Stomach (tissue), 8 donors: ENCODE measurements at regions not wholly inside any gene's neighbourhood (a gene's known extent, or its start where the extent isn't known, plus 50 kb on each side); places are given as distances from the start of the nearest gene placed in this dataset.

Source experiments
- DNase-seq, 2 donors: peaks; one replicate each; pipeline versions ENCODE4 v3.0.0 to v3.0.0-alpha.2; 2013 to 2019
- H3K27ac ChIP-seq, 5 donors: fragments of 200-600 bp in 4 of 5; sonication (generic) in 4 of 5; one replicate each; pipeline ENCODE4 v1.5.1; 2013 to 2019; ENCODE audit warnings: mild to moderate bottlenecking in 1 of 5, moderate library complexity in 1 of 5
- H3K27me3 ChIP-seq, 3 donors: fragments of 200-600 bp; sonication (generic); one replicate each; pipeline ENCODE4 v1.5.1; 2017 to 2019; ENCODE audit warnings: mixed run types in 1 of 3
- H3K36me3 ChIP-seq, 4 donors: fragments of 200-600 bp; sonication (generic); 1 replicate in 3 of 4; 2 replicates in 1 of 4; pipeline ENCODE4 v1.5.1; 2016 to 2019
- H3K4me1 ChIP-seq, 4 donors: fragments of 200-600 bp; sonication (generic); one replicate each; pipeline ENCODE4 v1.5.1; 2016 to 2019
- H3K4me3 ChIP-seq, 4 donors: fragments of 200-600 bp; sonication (generic) in 3 of 4; one replicate each; pipeline ENCODE4 v1.5.1; 2016 to 2019; ENCODE audit warnings: mild to moderate bottlenecking in 1 of 4
- H3K9me3 ChIP-seq, 4 donors: fragments of 200-600 bp; sonication (generic); one replicate each; pipeline ENCODE4 v1.5.1; 2016 to 2019
- EP300 ChIP-seq: sonication (generic); formaldehyde crosslinking; IDR thresholded peaks from one replicate; pipeline ENCODE4 v1.6.1; 2017; ENCODE audit warnings: antibody characterized with exemption
- POLR2A ChIP-seq, 4 donors: fragments of 450-650 bp; IDR thresholded peaks; one replicate each; pipeline ENCODE4 v1.6.1; 2016; ENCODE audit warnings: antibody characterized with exemption in 4 of 4, control low read depth in 2 of 4, mild to moderate bottlenecking in 1 of 4, moderate library complexity in 1 of 4
- POLR2AphosphoS5 ChIP-seq, 3 donors: sonication (generic); formaldehyde crosslinking; IDR thresholded peaks; one replicate each; pipeline ENCODE4 v1.6.1; 2016; ENCODE audit warnings: antibody characterized with exemption in 3 of 3
- WGBS, 5 donors: extraction: QIAGEN DNeasy Blood & Tissue Kit in 3 of 5; methylation state at CpG; one replicate each; pipeline versions ENCODE4 v1.1.5 to v1.1.7; 2013 to 2018; 5-methylcytosine and 5-hydroxymethylcytosine counted together
- intact Hi-C: fragments of 100-400 bp; cut with DNase I; formaldehyde crosslinking; loops from one replicate; pipeline ENCODE4 v1.15.1; 2023; ENCODE audit warnings: low total_unique reads
- TF ChIP-seq, protein P1 (sequence below), 7 experiments: fragments of 450-650 bp in 4 of 7; fragments of 200-600 bp in 3 of 7; sonication (generic) in 3 of 7; IDR thresholded peaks; one replicate each; pipeline ENCODE4 v1.5.1; 2016 to 2019; ENCODE audit warnings: antibody characterized with exemption in 7 of 7, control low read depth in 2 of 7, mild to moderate bottlenecking in 1 of 7
- donor health status: healthy with polysubstance abuse.
- donor health status: Bipolar disorder and iron deficiency.
- donor health status: healthy.

DNA sequence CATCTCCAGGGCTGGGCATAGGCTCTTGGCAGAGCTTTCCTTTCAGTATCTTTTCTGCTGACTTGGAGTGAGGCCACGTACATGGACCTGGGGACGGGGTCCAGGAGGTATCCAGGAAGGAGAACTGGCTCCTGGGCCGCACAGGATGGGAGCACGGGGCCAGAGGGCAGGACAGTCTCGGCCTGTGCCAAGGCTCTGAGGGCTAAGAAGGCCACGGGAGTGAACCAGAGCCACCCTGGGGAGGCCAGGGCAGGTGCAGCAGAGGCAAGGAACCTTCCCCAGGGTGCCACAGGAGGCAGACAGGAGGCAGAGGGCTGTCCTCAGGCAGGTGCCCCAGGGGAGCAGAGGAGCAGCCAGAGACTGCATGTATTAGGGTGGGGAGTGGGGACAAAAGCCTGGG is 50.3 kb downstream of the PLXNA1 start:
- H3K27ac ChIP-seq: no peak overlapping the region
- peaks cover 7 to 23% (median 16%) of the 10 kb centered on the region in 4 donors for H3K4me1 ChIP-seq
- DNase-seq: no peak
- H3K27me3 ChIP-seq: peaks cover 0 to 2% (median 0%) of the 10 kb centered on the region in 3 donors
- TF ChIP-seq POLR2AphosphoS5 (IDR thresholded peaks at IDR 0.05) (no peak), EP300 (no peak), POLR2A (IDR thresholded peaks at IDR 0.05) (no peak)
- TF ChIP-seq, protein P1, sequence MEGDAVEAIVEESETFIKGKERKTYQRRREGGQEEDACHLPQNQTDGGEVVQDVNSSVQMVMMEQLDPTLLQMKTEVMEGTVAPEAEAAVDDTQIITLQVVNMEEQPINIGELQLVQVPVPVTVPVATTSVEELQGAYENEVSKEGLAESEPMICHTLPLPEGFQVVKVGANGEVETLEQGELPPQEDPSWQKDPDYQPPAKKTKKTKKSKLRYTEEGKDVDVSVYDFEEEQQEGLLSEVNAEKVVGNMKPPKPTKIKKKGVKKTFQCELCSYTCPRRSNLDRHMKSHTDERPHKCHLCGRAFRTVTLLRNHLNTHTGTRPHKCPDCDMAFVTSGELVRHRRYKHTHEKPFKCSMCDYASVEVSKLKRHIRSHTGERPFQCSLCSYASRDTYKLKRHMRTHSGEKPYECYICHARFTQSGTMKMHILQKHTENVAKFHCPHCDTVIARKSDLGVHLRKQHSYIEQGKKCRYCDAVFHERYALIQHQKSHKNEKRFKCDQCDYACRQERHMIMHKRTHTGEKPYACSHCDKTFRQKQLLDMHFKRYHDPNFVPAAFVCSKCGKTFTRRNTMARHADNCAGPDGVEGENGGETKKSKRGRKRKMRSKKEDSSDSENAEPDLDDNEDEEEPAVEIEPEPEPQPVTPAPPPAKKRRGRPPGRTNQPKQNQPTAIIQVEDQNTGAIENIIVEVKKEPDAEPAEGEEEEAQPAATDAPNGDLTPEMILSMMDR (IDR thresholded peaks at IDR 0.05): no peak
- 81 to 98% (median 83%) methylated on average over 5 to 6 of the region's 6 CpGs for WGBS, 5 donors
- H3K4me3 ChIP-seq: no peak overlapping the region
- H3K9me3 ChIP-seq: no peaks in the 10 kb centered on the region
- peaks cover 35 to 68% (median 66%) of the 10 kb centered on the region in 4 donors for H3K36me3 ChIP-seq
- intact Hi-C loops: no loop called here

- Histone ChIP-seq H3K27me3 (peaks cover 0 to 7% (median 0%) of the 10 kb centered on the region in 3 donors), H3K9me3 (no peaks in the 10 kb centered on the region), H3K4me1 (peaks cover 7 to 23% (median 16%) of the 10 kb centered on the region in 4 donors), H3K36me3 (peaks cover 34 to 61% (median 60%) of the 10 kb centered on the region in 4 donors), H3K27ac (no peak overlapping the region), H3K4me3 (no peak overlapping the region)
- TF ChIP-seq, protein P1 (IDR thresholded peaks at IDR 0.05): no peak
- no peak for TF ChIP-seq POLR2AphosphoS5 (IDR thresholded peaks at IDR 0.05)
- TF ChIP-seq POLR2A (IDR thresholded peaks at IDR 0.05): no peak
- no peak for TF ChIP-seq EP300
- intact Hi-C loops: no loop called here
- DNase-seq: no peak
- WGBS, 5 donors: 92 to 100% (median 93%) methylated on average over 1 to 20 of the region's 20 CpGs
These were observed 50.9 kb downstream of the PLXNA1 start for GRCh38 chr3:127033786-127034185.

- no peak for TF ChIP-seq EP300
- no peak for TF ChIP-seq POLR2AphosphoS5 (IDR thresholded peaks at IDR 0.05)
- TF ChIP-seq, protein P1 (IDR thresholded peaks at IDR 0.05): no peak
- no peak for TF ChIP-seq POLR2A (IDR thresholded peaks at IDR 0.05)
- Histone ChIP-seq H3K27ac (no peak overlapping the region), H3K36me3 (peaks cover 30 to 55% (median 54%) of the 10 kb centered on the region in 4 donors)
These were observed 51.5 kb downstream of the PLXNA1 start for GRCh38 chr3:127034195-127034989.

DNA sequence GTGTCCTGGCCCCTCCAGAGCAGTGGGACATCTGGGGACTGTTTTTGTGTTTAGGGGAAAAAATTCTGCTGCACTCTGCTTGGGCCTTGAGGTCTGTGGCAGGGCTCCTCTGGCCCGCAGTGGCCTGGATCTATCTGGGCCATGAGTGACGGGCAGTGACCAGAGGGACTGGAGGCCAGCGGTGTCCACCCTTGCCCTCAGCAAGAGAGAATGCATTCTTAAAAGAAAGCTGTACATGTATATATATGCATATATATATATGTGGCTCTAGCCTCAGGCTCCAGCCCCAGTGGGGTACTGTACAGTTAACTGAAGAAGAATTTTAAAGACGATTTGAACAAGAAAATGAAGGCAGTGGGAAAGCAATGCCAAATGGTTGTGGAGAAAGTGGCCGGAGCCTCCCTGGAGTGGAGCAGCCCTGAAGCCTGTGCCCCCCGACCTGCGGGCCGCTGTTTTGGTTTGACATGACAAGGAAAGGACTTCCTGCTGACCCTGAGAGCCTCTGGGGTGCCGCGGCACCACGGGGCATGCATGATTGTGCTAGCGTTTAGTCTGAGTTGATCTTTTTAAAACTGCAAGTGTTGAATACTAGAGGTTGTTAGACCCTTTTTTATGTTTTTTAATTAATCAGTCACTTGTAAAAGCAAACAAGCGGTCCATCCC is 52.2 kb downstream of the PLXNA1 start:
- peaks cover 23 to 48% (median 47%) of the 10 kb centered on the region in 4 donors for H3K36me3 ChIP-seq
- peaks cover 7 to 23% (median 16%) of the 10 kb centered on the region in 4 donors for H3K4me1 ChIP-seq
- peaks cover 0 to 11% (median 0%) of the 10 kb centered on the region in 3 donors for H3K27me3 ChIP-seq
- DNase-seq: no peak
- intact Hi-C loops: no loop called here
- no peak for TF ChIP-seq EP300
- TF ChIP-seq, protein P1 (IDR thresholded peaks at IDR 0.05): no peak
- no peak for TF ChIP-seq POLR2AphosphoS5 (IDR thresholded peaks at IDR 0.05)
- no peak for TF ChIP-seq POLR2A (IDR thresholded peaks at IDR 0.05)
- no peak overlapping the region for H3K4me3 ChIP-seq
- 84 to 88% (median 87%) methylated on average over 13 of the region's 13 CpGs for WGBS, 5 donors
- no peaks in the 10 kb centered on the region for H3K9me3 ChIP-seq
- peak overlapping the region in 4 of 5 donors; percentile 57 to 72 (median 63) for H3K27ac ChIP-seq

More at GRCh38 chr3:127034195-127034989, 51.5 kb downstream of the PLXNA1 start:
- WGBS, 5 donors: 93 to 97% (median 95%) methylated on average over 24 to 30 of the region's 30 CpGs
- Histone ChIP-seq H3K4me1 (peaks cover 7 to 23% (median 16%) of the 10 kb centered on the region in 4 donors), H3K9me3 (no peaks in the 10 kb centered on the region), H3K27me3 (peaks cover 0 to 11% (median 0%) of the 10 kb centered on the region in 3 donors), H3K4me3 (no peak overlapping the region)
- intact Hi-C loops: no loop called here
- DNase-seq: no peak
